ENCODE measurements at regions not wholly inside any gene's neighbourhood (a gene's known extent, or its start where the extent isn't known, plus 50 kb on each side); places are given as distances from the start of the nearest gene placed in this dataset.

DNA sequence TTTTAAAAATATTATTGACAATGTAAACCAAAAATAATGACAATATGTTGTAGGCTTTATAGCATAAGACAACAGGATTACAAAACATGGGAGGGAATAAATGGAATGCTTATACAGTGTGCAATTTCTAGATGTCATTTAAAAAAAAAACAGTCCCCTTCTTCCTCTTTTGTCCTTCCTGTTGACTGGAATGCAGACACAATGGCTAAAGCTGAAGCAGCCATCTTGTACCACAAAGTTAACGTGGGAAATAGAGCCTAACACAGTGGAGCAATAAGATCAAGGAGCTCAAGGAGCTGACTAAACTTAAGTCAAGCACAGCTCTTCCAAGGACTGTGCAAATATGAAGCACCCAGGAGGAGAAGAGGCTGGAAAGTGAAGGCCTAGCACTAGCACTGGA lies 208.1 kb downstream of the ARHGAP12 start:
- Histone ChIP-seq H3K36me3 (ENCODE audit: control insufficient read depth in 2 of 2, extremely low read depth in 1 of 2, insufficient read depth in 2 of 2, low read length in 2 of 2) (no peaks in the 10 kb centered on the region), H3K27ac (ENCODE audit: control insufficient read depth, insufficient read depth, low read length) (no peak overlapping the region), H3K4me1 (ENCODE audit: control insufficient read depth, extremely low read depth, insufficient read depth, low read length) (no peaks in the 10 kb centered on the region), H3K9ac (ENCODE audit: control insufficient read depth, extremely low read depth, insufficient read depth, low read length) (no peak overlapping the region), H4K20me1 (ENCODE audit: control insufficient read depth, extremely low read depth, insufficient read depth, low read length) (no peaks in the 10 kb centered on the region), H2AFZ (ENCODE audit: control insufficient read depth, low read length) (no peak overlapping the region), H3K4me2 (ENCODE audit: control insufficient read depth, extremely low read depth, insufficient read depth, low read depth, low read length) (no peak overlapping the region), H3K9me3 (ENCODE audit: control insufficient read depth, low read depth, low read length) (no peaks in the 10 kb centered on the region), H3K79me2 (ENCODE audit: control insufficient read depth, insufficient read depth, low read length) (no peaks in the 10 kb centered on the region), H3K27me3 (ENCODE audit: control insufficient read depth, extremely low read depth, insufficient read depth, low read length) (no peaks in the 10 kb centered on the region), H3K9me1 (ENCODE audit: control insufficient read depth, extremely low read depth, insufficient read depth, low read length) (no peaks in the 10 kb centered on the region), H3K4me3 (ENCODE audit: control insufficient read depth in 2 of 3, extremely low read depth in 1 of 3, insufficient read depth in 2 of 3, low read depth in 1 of 3, low read length in 3 of 3) (no peak overlapping the region)
- no peak for TF ChIP-seq EZH2 (IDR thresholded peaks at IDR 0.05; ENCODE audit: low read length)
- TF ChIP-seq, protein P1, sequence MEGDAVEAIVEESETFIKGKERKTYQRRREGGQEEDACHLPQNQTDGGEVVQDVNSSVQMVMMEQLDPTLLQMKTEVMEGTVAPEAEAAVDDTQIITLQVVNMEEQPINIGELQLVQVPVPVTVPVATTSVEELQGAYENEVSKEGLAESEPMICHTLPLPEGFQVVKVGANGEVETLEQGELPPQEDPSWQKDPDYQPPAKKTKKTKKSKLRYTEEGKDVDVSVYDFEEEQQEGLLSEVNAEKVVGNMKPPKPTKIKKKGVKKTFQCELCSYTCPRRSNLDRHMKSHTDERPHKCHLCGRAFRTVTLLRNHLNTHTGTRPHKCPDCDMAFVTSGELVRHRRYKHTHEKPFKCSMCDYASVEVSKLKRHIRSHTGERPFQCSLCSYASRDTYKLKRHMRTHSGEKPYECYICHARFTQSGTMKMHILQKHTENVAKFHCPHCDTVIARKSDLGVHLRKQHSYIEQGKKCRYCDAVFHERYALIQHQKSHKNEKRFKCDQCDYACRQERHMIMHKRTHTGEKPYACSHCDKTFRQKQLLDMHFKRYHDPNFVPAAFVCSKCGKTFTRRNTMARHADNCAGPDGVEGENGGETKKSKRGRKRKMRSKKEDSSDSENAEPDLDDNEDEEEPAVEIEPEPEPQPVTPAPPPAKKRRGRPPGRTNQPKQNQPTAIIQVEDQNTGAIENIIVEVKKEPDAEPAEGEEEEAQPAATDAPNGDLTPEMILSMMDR (optimal IDR thresholded peaks at IDR 0.05 in 1 of 3, IDR thresholded peaks at IDR 0.05 in 1 of 3, conservative IDR thresholded peaks at IDR 0.05 in 1 of 3; ENCODE audit: extremely low read depth in 1 of 3, insufficient read depth in 2 of 3, low read length in 3 of 3), result no peak
- DNase-seq (ENCODE audit: low read depth, low spot score), result no peak
- FAIRE-seq, result peak; percentile 13
- dilution Hi-C loops (cut with MboI; ENCODE audit: extremely low pct_ligation_motif_present, low sequenced_read_pairs), result no loop called here

DNA sequence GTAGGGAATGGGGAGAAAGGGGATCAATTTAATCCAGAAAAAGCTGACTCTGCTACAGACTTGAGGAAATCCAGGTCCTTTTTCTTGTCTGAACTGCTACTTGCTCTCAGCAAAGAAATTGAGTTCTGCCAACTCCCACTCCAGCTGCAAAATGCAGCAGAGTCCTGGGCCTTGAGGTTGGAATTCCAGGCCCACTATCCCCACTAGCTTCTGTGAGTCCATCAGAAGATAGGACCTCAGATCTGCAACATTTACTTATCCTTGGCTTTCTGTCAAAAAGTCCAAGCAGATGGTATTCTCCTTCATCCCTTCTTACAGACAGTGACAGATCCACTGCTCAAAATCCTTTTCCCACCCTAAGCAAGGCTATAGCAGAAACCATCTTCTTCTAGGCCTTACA lies 219.2 kb downstream of the ARHGAP12 start:
- Histone ChIP-seq H3K36me3 (ENCODE audit: control insufficient read depth in 2 of 2, extremely low read depth in 1 of 2, insufficient read depth in 2 of 2, low read length in 2 of 2) (no peaks in the 10 kb centered on the region), H3K27me3 (ENCODE audit: control insufficient read depth, extremely low read depth, insufficient read depth, low read length) (no peaks in the 10 kb centered on the region), H3K4me2 (ENCODE audit: control insufficient read depth, extremely low read depth, insufficient read depth, low read depth, low read length) (no peak overlapping the region), H4K20me1 (ENCODE audit: control insufficient read depth, extremely low read depth, insufficient read depth, low read length) (no peaks in the 10 kb centered on the region), H3K9me3 (ENCODE audit: control insufficient read depth, low read depth, low read length) (no peaks in the 10 kb centered on the region), H3K79me2 (ENCODE audit: control insufficient read depth, insufficient read depth, low read length) (no peaks in the 10 kb centered on the region), H3K9ac (ENCODE audit: control insufficient read depth, extremely low read depth, insufficient read depth, low read length) (no peak overlapping the region), H3K4me1 (ENCODE audit: control insufficient read depth, extremely low read depth, insufficient read depth, low read length) (peaks cover 4% of the 10 kb centered on the region), H3K9me1 (ENCODE audit: control insufficient read depth, extremely low read depth, insufficient read depth, low read length) (no peaks in the 10 kb centered on the region), H3K27ac (ENCODE audit: control insufficient read depth, insufficient read depth, low read length) (no peak overlapping the region), H3K4me3 (ENCODE audit: control insufficient read depth in 2 of 3, extremely low read depth in 1 of 3, insufficient read depth in 2 of 3, low read depth in 1 of 3, low read length in 3 of 3) (no peak overlapping the region), H2AFZ (ENCODE audit: control insufficient read depth, low read length) (no peak overlapping the region)
- dilution Hi-C loops (cut with MboI; ENCODE audit: extremely low pct_ligation_motif_present, low sequenced_read_pairs), result no loop called here
- FAIRE-seq (no peak), DNase-seq (ENCODE audit: low read depth, low spot score) (no peak)
- TF ChIP-seq EZH2 (IDR thresholded peaks at IDR 0.05; ENCODE audit: low read length), result no peak
- TF ChIP-seq, protein P1 (optimal IDR thresholded peaks at IDR 0.05 in 1 of 3, IDR thresholded peaks at IDR 0.05 in 1 of 3, conservative IDR thresholded peaks at IDR 0.05 in 1 of 3; ENCODE audit: extremely low read depth in 1 of 3, insufficient read depth in 2 of 3, low read length in 3 of 3), result no peak
